Natural killer cell treated with Interleukin-12 subunit alpha and Interleukin-12 subunit beta and Interleukin-15 and Interleukin-18, amount 100 ng/mL, for 72 hours (primary cell): ENCODE measurements at regions not wholly inside any gene's neighbourhood (a gene's known extent, or its start where the extent isn't known, plus 50 kb on each side); places are given as distances from the start of the nearest gene placed in this dataset.
A peak's percentile ranks its signal among the peaks of the same experiment; 100 is the strongest.
"Not testable (repeated sequence)": the region's sequence is repeated elsewhere in the genome, so short reads cannot be mapped to it uniquely, and the experiment has no call there.

Experiments used
- ATAC-seq, 2 donors: fragments of 150-1000 bp; cut with Tn5 transposase in 1 of 2; sonication (Bioruptor Pico), chemical (Tn5 transposase) in 1 of 2; 2 replicates each; pipeline ENCODE4 v1.10.0; 2021
- DNase-seq: peaks from one replicate; pipeline ENCODE4 v3.0.0; 2022; ENCODE audit warnings: low spot score
- H3K27ac Mint-ChIP-seq, 2 donors: 1 replicate in 1 of 2; 2 replicates in 1 of 2; pipeline ENCODE4 v1.8.0; 2022; ENCODE audit warnings: mixed read lengths in 2 of 2, mild to moderate bottlenecking in 1 of 2, moderate library complexity in 1 of 2
- H3K27me3 Mint-ChIP-seq, 2 donors: 1 replicate in 1 of 2; 2 replicates in 1 of 2; pipeline ENCODE4 v1.8.0; 2022; ENCODE audit warnings: mixed read lengths in 2 of 2
- H3K36me3 Mint-ChIP-seq: one replicate; pipeline ENCODE4 v1.8.0; 2022; ENCODE audit warnings: mixed read lengths
- H3K4me1 Mint-ChIP-seq, 2 donors: 1 replicate in 1 of 2; 2 replicates in 1 of 2; pipeline ENCODE4 v1.8.0; 2022; ENCODE audit warnings: low read depth in 2 of 2, mixed read lengths in 2 of 2, mild to moderate bottlenecking in 1 of 2
- H3K4me3 Mint-ChIP-seq: one replicate; pipeline ENCODE4 v1.8.0; 2022; ENCODE audit warnings: mixed read lengths
- H3K9me3 Mint-ChIP-seq: 2 replicates; pipeline ENCODE4 v1.8.0; 2022; ENCODE audit warnings: mixed read lengths

DNA sequence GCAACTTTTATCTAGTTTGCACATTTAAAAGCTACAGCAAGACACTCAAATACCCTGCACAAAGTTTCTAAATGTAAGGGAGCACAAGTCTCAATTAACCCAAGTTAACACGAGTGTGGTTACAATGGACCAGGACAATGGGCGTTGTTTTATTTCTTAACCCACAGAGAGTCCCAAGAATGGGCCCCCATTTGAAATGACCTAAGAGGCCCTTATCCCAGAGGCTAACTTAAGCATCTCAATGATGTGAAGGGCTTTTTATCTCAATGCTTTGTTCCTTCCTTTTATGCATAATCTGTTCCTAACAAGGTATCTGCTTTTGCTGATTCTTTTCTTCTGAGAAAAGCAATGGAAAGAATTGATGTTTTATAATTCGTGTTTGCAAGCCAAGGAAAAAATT lies 151.5 kb upstream of the SALL3 start:
- Mint-ChIP-seq H3K9me3 (no peaks in the 10 kb centered on the region), H3K36me3 (no peaks in the 10 kb centered on the region), H3K4me3 (no peak overlapping the region), H3K27ac (no peak overlapping the region), H3K4me1 (no peaks in the 10 kb centered on the region), H3K27me3 (peaks cover 5 to 10% of the 10 kb centered on the region in 2 donors)
- ATAC-seq (no peak), DNase-seq (no peak)

DNA sequence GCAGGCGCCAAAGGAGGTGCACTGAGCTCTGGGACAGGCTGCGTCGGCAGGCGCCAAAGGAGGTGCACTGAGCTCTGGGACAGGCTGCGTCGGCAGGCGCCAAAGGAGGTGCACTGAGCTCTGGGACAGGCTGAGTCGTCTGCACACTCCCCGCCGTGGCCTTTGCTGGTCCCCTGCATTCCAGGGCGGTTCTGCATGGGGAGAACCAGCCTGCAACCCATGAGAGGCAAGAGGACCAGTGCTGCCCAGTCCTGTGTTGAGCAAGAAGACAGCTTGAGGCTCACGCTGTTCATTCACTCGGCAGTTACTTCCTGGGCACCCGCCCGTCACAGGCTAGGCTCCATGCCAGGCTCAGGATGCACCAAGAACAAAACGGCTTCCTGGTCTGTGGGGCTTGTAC lies 150.6 kb upstream of the SALL3 start:
- ATAC-seq = peak in 1 of 2 donors; percentile 5
- H3K4me1 Mint-ChIP-seq, H3K36me3 Mint-ChIP-seq, H3K9me3 Mint-ChIP-seq, H3K4me3 Mint-ChIP-seq, H3K27ac Mint-ChIP-seq, DNase-seq: not testable (repeated sequence)
- H3K27me3 Mint-ChIP-seq = peaks cover 4 to 11% of the 10 kb centered on the region in 2 donors

DNA sequence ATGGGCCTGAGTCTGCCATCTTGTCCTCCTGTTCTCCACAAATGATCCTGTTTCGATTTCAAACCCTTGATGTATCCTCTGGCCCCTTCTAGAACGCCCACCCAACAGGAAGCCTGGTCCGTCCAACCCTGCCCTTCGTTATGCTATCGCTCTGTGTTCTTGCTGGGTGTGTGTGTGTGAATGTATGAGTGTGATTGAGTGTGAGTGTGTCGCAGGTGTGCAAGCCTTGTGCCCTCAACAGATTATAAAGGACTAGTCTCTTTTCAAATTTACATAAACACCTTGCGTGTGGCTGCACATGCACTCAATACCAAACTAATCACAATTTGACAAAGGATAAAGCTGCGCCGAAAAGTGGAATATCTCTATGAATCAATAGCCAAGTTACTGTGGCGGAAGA lies 149.5 kb upstream of the SALL3 start:
- Mint-ChIP-seq H3K4me1 (no peaks in the 10 kb centered on the region), H3K4me3 (no peak overlapping the region), H3K36me3 (no peaks in the 10 kb centered on the region), H3K27me3 (peaks cover 8 to 13% of the 10 kb centered on the region in 2 donors), H3K27ac (no peak overlapping the region), H3K9me3 (no peaks in the 10 kb centered on the region)
- DNase-seq (no peak), ATAC-seq (no peak)

DNA sequence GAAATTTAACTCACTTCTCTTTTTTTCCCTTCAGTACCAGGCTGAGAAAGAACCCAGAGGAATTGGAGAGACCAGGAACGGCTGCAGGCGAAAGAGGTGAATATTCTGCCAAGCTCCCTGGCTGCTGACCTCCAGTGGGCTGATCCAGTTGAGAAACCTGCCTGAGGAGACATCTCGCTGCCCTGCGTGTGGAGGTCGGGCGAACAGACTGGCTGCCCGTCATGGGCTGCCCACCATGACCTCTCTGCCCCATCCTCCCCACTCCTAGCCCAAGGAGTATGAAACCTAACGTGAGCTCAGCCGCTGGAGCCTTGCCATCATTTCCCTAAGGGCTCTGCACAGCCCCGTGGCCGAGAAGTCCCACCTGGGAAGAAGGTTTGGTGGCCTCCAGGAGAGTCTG lies 148.8 kb upstream of the SALL3 start:
- no peak for DNase-seq
- no peak overlapping the region for H3K4me3 Mint-ChIP-seq
- no peaks in the 10 kb centered on the region for H3K4me1 Mint-ChIP-seq
- no peak overlapping the region for H3K27ac Mint-ChIP-seq
- no peak for ATAC-seq
- peaks cover 2% of the 10 kb centered on the region for H3K9me3 Mint-ChIP-seq
- peaks cover 7 to 8% of the 10 kb centered on the region in 2 donors for H3K27me3 Mint-ChIP-seq
- no peaks in the 10 kb centered on the region for H3K36me3 Mint-ChIP-seq

DNA sequence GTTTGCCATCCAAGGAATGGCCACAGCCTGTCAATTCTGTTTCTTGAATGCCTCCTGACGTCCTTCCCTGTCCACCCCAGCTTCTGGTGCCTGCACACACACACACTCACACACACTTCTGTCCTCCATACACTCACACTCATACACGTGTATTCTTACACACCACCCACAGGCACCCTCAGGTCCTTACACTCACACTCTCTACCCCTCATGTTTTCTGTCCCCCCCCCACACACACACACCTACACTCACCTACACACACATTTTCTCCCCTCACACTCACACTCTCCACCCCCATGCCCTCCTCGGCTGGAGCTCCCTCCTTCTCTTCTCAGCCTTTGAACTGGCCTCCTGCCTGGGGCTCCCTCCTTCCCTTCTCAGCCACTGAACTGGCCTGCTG lies 148.0 kb upstream of the SALL3 start:
- Mint-ChIP-seq H3K27ac (no peak overlapping the region), H3K4me3 (no peak overlapping the region)

DNA sequence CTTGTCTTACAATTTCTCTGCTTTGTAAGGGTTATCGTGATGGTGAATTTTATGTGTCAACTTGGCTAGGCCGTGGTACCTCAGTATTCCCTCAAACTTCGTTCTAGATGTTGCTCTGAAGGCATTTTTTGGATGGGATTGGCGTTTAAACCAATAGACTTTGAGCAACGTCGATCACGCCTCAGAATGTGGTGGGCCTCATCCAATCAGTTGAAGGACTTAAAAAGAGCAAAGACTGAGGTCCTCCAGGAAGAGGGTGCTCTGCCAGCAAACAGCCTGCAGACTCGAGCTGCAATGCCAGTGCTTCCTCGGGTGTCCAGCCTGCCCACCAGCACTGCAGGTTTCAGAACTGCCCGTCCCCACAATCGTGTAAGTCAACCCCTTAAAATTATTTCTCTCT lies 145.8 kb upstream of the SALL3 start:
- Mint-ChIP-seq H3K9me3 (peaks cover 6% of the 10 kb centered on the region), H3K4me1 (no peaks in the 10 kb centered on the region), H3K27ac (no peak overlapping the region), H3K4me3 (no peak overlapping the region), H3K36me3 (no peaks in the 10 kb centered on the region), H3K27me3 (peaks cover 4 to 8% of the 10 kb centered on the region in 2 donors)
- ATAC-seq (no peak), DNase-seq (no peak)

More for the DNA sequence above, 148.0 kb upstream of the SALL3 start:
- no peak for ATAC-seq
- peaks cover 7 to 8% of the 10 kb centered on the region in 2 donors for H3K27me3 Mint-ChIP-seq
- no peaks in the 10 kb centered on the region for H3K4me1 Mint-ChIP-seq
- DNase-seq = no peak
- no peaks in the 10 kb centered on the region for H3K36me3 Mint-ChIP-seq
- peaks cover 3% of the 10 kb centered on the region for H3K9me3 Mint-ChIP-seq

DNA sequence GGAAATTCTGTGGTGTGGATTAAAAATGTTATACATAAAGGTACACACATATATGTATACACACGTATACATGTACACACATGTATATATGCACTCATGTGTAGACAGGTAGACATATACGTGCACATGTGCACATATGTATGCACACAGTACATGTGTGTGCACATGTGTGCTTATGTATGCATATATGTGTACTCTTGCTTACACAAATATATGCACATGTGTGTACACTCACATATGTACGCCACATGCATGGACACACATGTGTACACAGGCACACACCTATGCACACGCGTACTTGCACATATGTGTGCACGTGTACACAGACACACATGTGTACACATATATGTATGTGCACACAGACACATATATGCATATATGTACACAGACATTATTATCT lies 142.8 kb upstream of the SALL3 start:
- Mint-ChIP-seq H3K4me1 (no peaks in the 10 kb centered on the region), H3K4me3 (no peak overlapping the region), H3K27ac (no peak overlapping the region), H3K27me3 (peaks cover 4 to 8% of the 10 kb centered on the region in 2 donors), H3K36me3 (no peaks in the 10 kb centered on the region), H3K9me3 (peaks cover 23% of the 10 kb centered on the region)
- DNase-seq (no peak), ATAC-seq (no peak)

DNA sequence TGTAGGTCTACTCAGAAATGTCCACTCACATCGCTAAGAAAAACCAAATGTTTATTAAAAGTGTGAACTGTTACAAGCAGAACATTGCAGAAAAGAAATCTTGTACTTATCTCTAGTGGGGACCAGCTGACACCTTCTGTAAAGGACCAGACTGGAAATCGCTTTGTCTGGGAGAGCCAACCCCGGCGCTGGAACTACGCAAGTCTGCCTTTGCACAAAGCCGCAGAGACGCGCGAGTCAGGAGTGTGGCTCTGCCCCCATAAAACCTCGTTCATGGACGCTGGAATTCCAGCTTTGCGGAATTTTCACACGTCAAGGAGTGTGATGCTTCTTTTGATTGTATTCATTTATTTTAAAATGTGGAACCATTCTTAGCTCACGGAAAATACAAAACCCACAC lies 141.9 kb upstream of the SALL3 start:
- Mint-ChIP-seq H3K9me3 (peaks cover 23% of the 10 kb centered on the region), H3K27me3 (peaks cover 4 to 8% of the 10 kb centered on the region in 2 donors), H3K36me3 (no peaks in the 10 kb centered on the region), H3K27ac (no peak overlapping the region), H3K4me3 (no peak overlapping the region), H3K4me1 (no peaks in the 10 kb centered on the region)
- ATAC-seq (no peak), DNase-seq (no peak)

DNA sequence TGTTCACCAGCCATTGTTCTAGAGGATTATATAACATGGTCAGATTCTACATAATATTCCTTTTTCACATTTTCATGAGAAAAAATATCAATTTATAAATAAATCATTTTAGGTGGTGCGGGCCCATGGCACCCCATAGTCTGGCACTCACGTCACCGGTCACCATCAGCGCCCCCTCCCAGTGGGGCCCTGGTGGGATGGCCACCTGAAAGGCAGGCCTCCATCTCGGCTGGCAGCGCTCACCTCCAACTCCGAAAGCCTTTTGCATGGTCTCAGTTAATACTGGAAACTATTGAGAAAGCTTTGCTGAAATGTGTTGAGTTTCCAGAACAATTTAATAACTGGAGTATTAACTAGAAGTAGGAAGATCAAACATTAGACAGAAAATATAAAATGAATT lies 141.4 kb upstream of the SALL3 start:
- Mint-ChIP-seq H3K9me3 (peaks cover 23% of the 10 kb centered on the region), H3K4me3 (no peak overlapping the region), H3K36me3 (no peaks in the 10 kb centered on the region), H3K27me3 (peaks cover 2 to 8% of the 10 kb centered on the region in 2 donors), H3K27ac (no peak overlapping the region), H3K4me1 (no peaks in the 10 kb centered on the region)
- DNase-seq (no peak), ATAC-seq (no peak)

DNA sequence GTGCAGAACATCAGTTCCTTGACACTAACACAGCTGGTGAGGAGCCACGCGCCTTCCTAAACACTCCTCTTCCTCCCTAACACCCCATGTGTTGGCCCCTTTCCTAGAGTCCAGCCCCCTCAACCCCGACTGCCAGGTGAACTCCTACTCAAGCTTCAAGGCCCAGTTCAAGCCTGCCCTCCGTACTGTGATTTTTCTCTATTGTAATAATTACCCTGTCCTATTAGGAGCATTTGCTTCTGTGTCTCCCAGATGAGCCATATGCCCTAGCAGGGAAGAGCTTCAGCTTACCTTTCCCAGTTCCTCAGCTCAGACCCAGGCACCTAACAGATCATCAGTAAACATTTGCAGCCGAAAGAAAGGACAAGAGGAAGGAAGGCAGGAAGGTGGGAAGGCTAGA lies 130.6 kb upstream of the SALL3 start:
- DNase-seq = no peak
- no peak for ATAC-seq
- H3K36me3 Mint-ChIP-seq = peaks cover 9% of the 10 kb centered on the region
- H3K27ac Mint-ChIP-seq = no peak overlapping the region
- H3K4me1 Mint-ChIP-seq = peaks cover 0 to 2% of the 10 kb centered on the region in 2 donors
- no peak overlapping the region for H3K4me3 Mint-ChIP-seq
- peaks cover 22% of the 10 kb centered on the region for H3K9me3 Mint-ChIP-seq
- H3K27me3 Mint-ChIP-seq = peaks cover 7 to 16% of the 10 kb centered on the region in 2 donors

DNA sequence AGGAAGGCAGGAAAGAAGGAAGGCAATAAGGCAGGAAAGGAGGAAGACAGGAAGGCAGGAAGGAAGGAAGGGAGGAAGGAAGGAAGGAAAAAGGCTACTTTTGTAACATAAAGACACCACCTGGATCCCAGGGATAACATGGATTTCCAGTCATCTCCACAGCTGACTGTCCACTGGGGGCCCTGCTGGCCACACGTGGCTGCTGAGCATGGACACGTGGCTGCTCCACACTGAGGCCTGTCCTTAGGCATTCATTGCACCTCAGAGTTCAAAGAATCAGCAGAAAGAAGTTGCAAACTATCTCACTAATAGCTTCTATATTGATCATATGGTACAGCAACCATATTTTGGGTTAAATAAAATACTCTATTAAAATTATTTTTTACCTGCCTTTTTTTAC lies 130.2 kb upstream of the SALL3 start:
- Mint-ChIP-seq H3K9me3 (peaks cover 22% of the 10 kb centered on the region), H3K4me3 (no peak overlapping the region), H3K4me1 (peaks cover 0 to 2% of the 10 kb centered on the region in 2 donors), H3K27me3 (peaks cover 7 to 14% of the 10 kb centered on the region in 2 donors), H3K27ac (no peak overlapping the region), H3K36me3 (peaks cover 7% of the 10 kb centered on the region)
- ATAC-seq (no peak), DNase-seq (no peak)

DNA sequence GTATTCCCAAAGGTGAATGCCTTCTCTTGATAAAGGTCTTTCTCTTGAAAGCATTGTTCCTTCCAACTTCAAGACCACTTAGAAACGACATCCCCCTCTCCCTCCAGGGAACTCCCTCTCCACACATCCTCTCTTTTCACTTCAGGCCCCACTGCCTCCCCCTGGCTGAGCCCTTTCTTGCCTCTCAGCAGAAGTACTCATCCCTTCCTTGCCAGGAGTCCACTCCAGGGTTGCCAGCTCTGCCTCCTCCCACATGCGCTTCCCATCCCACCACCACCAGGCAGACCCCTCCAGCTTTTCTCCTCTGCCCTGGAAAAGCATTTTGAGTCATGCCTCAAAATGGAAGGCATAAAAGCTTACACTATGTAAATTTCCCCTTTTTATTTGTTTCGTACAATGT lies 126.3 kb upstream of the SALL3 start:
- no peaks in the 10 kb centered on the region for H3K36me3 Mint-ChIP-seq
- no peak overlapping the region for H3K27ac Mint-ChIP-seq
- ATAC-seq = no peak
- peaks cover 7 to 8% of the 10 kb centered on the region in 2 donors for H3K27me3 Mint-ChIP-seq
- H3K4me1 Mint-ChIP-seq = peaks cover 0 to 2% of the 10 kb centered on the region in 2 donors
- DNase-seq = no peak
- H3K4me3 Mint-ChIP-seq = no peak overlapping the region
- H3K9me3 Mint-ChIP-seq = peaks cover 17% of the 10 kb centered on the region

DNA sequence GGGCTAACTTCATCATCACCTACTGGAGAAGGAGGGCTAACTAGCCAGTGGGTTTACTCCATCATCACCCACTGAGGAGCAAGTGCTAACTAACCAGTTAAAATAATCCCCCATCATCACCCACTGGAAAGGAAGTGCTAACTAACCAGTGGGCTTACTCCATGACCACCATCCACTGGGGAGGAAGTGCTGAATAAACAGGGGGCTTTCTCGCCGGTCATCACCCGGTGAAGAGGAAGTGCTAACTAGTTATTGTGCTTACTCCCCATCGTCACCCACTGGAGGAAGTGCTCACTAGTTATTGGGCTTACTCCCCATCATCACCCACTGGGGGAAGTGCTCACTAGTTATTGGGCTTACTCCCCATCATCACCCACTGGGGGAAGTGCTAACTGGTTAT lies 124.4 kb upstream of the SALL3 start:
- H3K27ac Mint-ChIP-seq = no peak overlapping the region
- DNase-seq (no peak), ATAC-seq (no peak)
- H3K36me3 Mint-ChIP-seq = no peaks in the 10 kb centered on the region
- peaks cover 9% of the 10 kb centered on the region for H3K9me3 Mint-ChIP-seq
- no peak overlapping the region for H3K4me3 Mint-ChIP-seq
- peaks cover 0 to 2% of the 10 kb centered on the region in 2 donors for H3K4me1 Mint-ChIP-seq
- peaks cover 0 to 3% of the 10 kb centered on the region in 2 donors for H3K27me3 Mint-ChIP-seq

DNA sequence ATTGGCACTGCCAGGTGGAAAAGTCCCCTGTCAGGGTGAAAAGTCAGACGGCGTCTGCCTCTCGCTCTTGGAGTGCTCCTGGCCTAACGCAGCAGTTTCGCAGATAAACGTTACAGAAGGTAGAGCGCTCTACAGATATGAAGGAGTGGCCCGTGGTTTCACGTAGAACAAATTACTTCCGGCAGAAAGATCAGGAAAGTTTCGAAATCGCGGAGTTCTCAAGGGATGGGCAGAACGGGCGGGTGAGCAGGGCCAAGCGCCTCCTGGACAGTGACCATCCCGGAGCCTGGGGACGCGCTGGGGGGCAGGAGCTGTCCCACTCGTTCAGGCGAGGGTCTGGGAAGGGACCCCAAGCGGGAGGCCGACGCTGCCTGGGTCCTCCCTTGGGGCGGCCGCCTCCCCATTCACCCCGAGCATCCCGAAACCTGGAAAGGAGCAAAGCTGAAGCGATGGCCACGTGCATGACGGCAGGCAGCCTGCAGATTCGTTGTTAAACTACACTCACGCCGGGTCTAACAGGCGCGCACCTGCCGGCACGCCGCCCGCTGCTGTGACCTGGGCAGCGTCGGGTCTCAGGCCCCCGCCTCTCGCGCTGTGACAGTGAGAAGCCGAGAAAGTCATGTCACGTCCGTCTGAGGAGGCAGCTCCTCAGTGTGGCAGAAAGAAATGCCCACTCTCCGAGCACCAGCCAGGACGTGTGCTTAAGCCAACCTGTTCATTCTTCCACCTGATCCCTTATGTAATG lies 122.9 kb upstream of the SALL3 start:
- DNase-seq (no peak), ATAC-seq (no peak)
- H3K27ac Mint-ChIP-seq = no peak overlapping the region
- H3K36me3 Mint-ChIP-seq = no peaks in the 10 kb centered on the region
- H3K9me3 Mint-ChIP-seq = peaks cover 5% of the 10 kb centered on the region
- H3K4me3 Mint-ChIP-seq = no peak overlapping the region
- peaks cover 7 to 14% of the 10 kb centered on the region in 2 donors for H3K27me3 Mint-ChIP-seq
- H3K4me1 Mint-ChIP-seq = peaks cover 0 to 2% of the 10 kb centered on the region in 2 donors
